Thoracic aorta (tissue), 2 donors: ENCODE measurements at regions not wholly inside any gene's neighbourhood (a gene's known extent, or its start where the extent isn't known, plus 50 kb on each side); places are given as distances from the start of the nearest gene placed in this dataset.

Experiments used
- ATAC-seq: fragments of 150-250 bp; one replicate; pipeline ENCODE4 v1.8.0; 2017; ENCODE audit warnings: low read depth; ENCODE audit not compliant: insufficient number of reproducible peaks, low FRiP score
- DNase-seq: peaks from one replicate; pipeline ENCODE4 v3.0.0-alpha.2; 2020; ENCODE audit warnings: low spot score
- H3K27ac ChIP-seq, 2 donors: fragments of 200-600 bp; sonication (generic); 1 replicate in 1 of 2; 2 replicates in 1 of 2; pipeline ENCODE4 v1.5.1; 2016; ENCODE audit warnings: mild to moderate bottlenecking in 2 of 2, moderate library complexity in 2 of 2
- H3K27me3 ChIP-seq: fragments of 200-600 bp; sonication (generic); replicated peaks from 2 replicates; pipeline ENCODE4 v1.6.0; 2016; ENCODE audit warnings: mild to moderate bottlenecking; ENCODE audit not compliant: insufficient read depth
- H3K36me3 ChIP-seq: fragments of 200-600 bp; sonication (generic); one replicate; pipeline ENCODE4 v1.5.1; 2016
- H3K4me1 ChIP-seq, 2 donors: fragments of 200-600 bp; sonication (generic); 1 replicate in 1 of 2; 2 replicates in 1 of 2; pipeline versions ENCODE4 v1.5.1 to v1.6.0; 2016; ENCODE audit warnings: low read depth in 2 of 2, mild to moderate bottlenecking in 1 of 2; ENCODE audit not compliant: control insufficient read depth in 1 of 2
- H3K4me3 ChIP-seq: fragments of 200-600 bp; sonication (generic); 2 replicates; pipeline ENCODE4 v1.5.1; 2016; ENCODE audit warnings: mild to moderate bottlenecking
- H3K9me3 ChIP-seq: fragments of 200-600 bp; sonication (generic); 2 replicates; pipeline ENCODE4 v1.5.1; 2016
- CTCF ChIP-seq: fragments of 200-600 bp; sonication (generic); IDR thresholded peaks from one replicate; pipeline ENCODE4 v1.5.1; 2019; ENCODE audit warnings: antibody characterized with exemption

- no peaks in the 10 kb centered on the region for H3K36me3 ChIP-seq
- DNase-seq (no peak), ATAC-seq (no peak)
- no peak overlapping the region for H3K27ac ChIP-seq
- no peaks in the 10 kb centered on the region for H3K27me3 ChIP-seq
- TF ChIP-seq CTCF: no peak
- H3K9me3 ChIP-seq: no peaks in the 10 kb centered on the region
- no peak overlapping the region for H3K4me3 ChIP-seq
- H3K4me1 ChIP-seq: peaks cover 16 to 34% of the 10 kb centered on the region in 2 donors
Observed at GRCh38 chr17:62862251-62862650, 54.1 kb upstream of the MARCHF10 start.

GRCh38 chr17:62860962-62861873 lies 53.1 kb upstream of the MARCHF10 start:
- ATAC-seq (no peak), DNase-seq (no peak)
- Histone ChIP-seq H3K36me3 (no peaks in the 10 kb centered on the region), H3K4me1 (peaks cover 16 to 27% of the 10 kb centered on the region in 2 donors), H3K27me3 (no peaks in the 10 kb centered on the region), H3K27ac (no peak overlapping the region), H3K4me3 (no peak overlapping the region), H3K9me3 (no peaks in the 10 kb centered on the region)
- no peak for TF ChIP-seq CTCF

- H3K27me3 ChIP-seq: no peaks in the 10 kb centered on the region
- TF ChIP-seq CTCF: no peak
- H3K9me3 ChIP-seq: no peaks in the 10 kb centered on the region
- H3K4me3 ChIP-seq: no peak overlapping the region
- H3K4me1 ChIP-seq: peaks cover 11 to 20% of the 10 kb centered on the region in 2 donors
- H3K36me3 ChIP-seq: no peaks in the 10 kb centered on the region
- H3K27ac ChIP-seq: peak overlapping the region; percentile 38 to 51
- ATAC-seq: peak; percentile 87
- DNase-seq: peak; percentile 25
Observed at GRCh38 chr17:62859146-62859545, 51.0 kb upstream of the MARCHF10 start.
